Activated B cell treated with CpG ODN at 0.5 μM for 24 hours (primary cell): ENCODE measurements at regions not wholly inside any gene's neighbourhood (a gene's known extent, or its start where the extent isn't known, plus 50 kb on each side); places are given as distances from the start of the nearest gene placed in this dataset.

Experiments
- ATAC-seq: fragments of 200-7000 bp; cut with Tn5 transposase; one replicate; pipeline ENCODE4 v1.10.0; 2021; ENCODE audit warnings: low read depth, mild to moderate bottlenecking, moderate library complexity
- CTCF ChIA-PET: fragments of 350-600 bp; sonication (Branson Sonifier 250); formaldehyde crosslinking; loops from one replicate; lab custom pipeline; 2021; ENCODE audit warnings: antibody characterized with exemption; lab: Charles Lee
- POLR2A ChIA-PET: fragments of 350-600 bp; sonication (Branson Sonifier 250); formaldehyde crosslinking; loops from one replicate; lab custom pipeline; 2021; ENCODE audit warnings: antibody characterized with exemption; lab: Charles Lee
- DNase-seq: peaks from one replicate; pipeline ENCODE4 v3.0.0; 2022
- H3K27ac Mint-ChIP-seq: one replicate; pipeline ENCODE4 v1.8.0; 2020; ENCODE audit warnings: mixed read lengths
- H3K27me3 Mint-ChIP-seq: one replicate; pipeline ENCODE4 v1.8.0; 2021; ENCODE audit warnings: mixed read lengths
- H3K36me3 Mint-ChIP-seq: one replicate; pipeline ENCODE4 v1.8.0; 2021; ENCODE audit warnings: low read depth, mixed read lengths
- H3K4me1 Mint-ChIP-seq: one replicate; pipeline ENCODE4 v1.8.0; 2021; ENCODE audit warnings: mixed read lengths
- H3K4me3 Mint-ChIP-seq: one replicate; pipeline ENCODE4 v1.8.0; 2020; ENCODE audit warnings: mild to moderate bottlenecking, mixed read lengths
- H3K9me3 Mint-ChIP-seq: one replicate; pipeline ENCODE4 v1.8.0; 2020; ENCODE audit warnings: mixed read lengths
- intact Hi-C: fragments of 100-400 bp; cut with micrococcal nuclease; formaldehyde crosslinking; loops from one replicate; pipeline ENCODE4 v1.15.1; 2024
- TF ChIP-seq, protein P1 (sequence below): fragments of 200-600 bp; IDR thresholded peaks from one replicate; pipeline ENCODE4 v1.8.0; 2022; ENCODE audit warnings: antibody characterized with exemption, mild to moderate bottlenecking

DNA sequence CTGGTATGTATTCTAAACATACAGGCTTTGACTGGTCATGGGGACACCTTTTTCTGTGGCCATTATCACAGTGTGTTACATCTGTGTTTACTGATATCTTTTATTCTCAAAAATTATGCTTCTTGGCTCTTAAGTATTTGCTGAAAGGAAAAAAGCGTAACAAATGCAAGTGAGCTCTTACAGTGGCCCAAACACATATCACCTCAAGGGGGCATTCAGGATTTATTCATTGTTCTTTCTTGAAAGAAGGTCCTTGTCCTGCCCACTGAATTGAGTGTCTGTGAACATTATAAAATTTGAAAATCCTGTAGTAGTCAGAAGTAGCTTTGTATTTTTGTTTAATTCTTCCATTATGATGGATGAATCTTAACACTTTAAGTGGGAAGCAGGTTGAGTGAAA is 454.5 kb downstream of the XIRP2 start:
- Mint-ChIP-seq H3K36me3 (no peaks in the 10 kb centered on the region), H3K4me1 (no peaks in the 10 kb centered on the region), H3K9me3 (no peaks in the 10 kb centered on the region), H3K27me3 (no peaks in the 10 kb centered on the region), H3K4me3 (no peak overlapping the region), H3K27ac (no peak overlapping the region)
- TF ChIP-seq, protein P1, sequence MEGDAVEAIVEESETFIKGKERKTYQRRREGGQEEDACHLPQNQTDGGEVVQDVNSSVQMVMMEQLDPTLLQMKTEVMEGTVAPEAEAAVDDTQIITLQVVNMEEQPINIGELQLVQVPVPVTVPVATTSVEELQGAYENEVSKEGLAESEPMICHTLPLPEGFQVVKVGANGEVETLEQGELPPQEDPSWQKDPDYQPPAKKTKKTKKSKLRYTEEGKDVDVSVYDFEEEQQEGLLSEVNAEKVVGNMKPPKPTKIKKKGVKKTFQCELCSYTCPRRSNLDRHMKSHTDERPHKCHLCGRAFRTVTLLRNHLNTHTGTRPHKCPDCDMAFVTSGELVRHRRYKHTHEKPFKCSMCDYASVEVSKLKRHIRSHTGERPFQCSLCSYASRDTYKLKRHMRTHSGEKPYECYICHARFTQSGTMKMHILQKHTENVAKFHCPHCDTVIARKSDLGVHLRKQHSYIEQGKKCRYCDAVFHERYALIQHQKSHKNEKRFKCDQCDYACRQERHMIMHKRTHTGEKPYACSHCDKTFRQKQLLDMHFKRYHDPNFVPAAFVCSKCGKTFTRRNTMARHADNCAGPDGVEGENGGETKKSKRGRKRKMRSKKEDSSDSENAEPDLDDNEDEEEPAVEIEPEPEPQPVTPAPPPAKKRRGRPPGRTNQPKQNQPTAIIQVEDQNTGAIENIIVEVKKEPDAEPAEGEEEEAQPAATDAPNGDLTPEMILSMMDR, result no peak
- DNase-seq (no peak), ATAC-seq (no peak)
- ChIA-PET CTCF (no interaction called here), POLR2A (no interaction called here)
- intact Hi-C loops, result no loop called here

DNA sequence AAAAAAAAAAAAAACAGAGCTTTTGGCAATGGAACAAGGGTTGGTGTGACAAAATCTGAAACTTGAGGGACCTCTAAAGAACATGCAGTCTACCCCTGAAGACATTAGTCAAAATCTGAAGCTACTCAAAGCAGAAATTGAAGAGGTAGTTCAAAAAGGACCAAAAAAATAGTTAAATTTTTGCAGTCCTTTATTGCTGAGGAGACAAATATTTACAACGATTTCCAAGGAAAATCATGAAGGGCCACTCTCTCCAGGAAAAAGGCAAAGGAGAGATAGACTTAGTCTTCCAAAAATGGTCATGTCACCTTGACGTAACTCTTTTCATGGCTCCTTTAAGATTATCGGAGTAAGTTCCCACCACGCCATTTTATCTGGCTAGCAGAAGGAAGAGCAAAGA is 452.0 kb downstream of the XIRP2 start:
- no peak for ATAC-seq
- CTCF ChIA-PET, result no interaction called here

DNA sequence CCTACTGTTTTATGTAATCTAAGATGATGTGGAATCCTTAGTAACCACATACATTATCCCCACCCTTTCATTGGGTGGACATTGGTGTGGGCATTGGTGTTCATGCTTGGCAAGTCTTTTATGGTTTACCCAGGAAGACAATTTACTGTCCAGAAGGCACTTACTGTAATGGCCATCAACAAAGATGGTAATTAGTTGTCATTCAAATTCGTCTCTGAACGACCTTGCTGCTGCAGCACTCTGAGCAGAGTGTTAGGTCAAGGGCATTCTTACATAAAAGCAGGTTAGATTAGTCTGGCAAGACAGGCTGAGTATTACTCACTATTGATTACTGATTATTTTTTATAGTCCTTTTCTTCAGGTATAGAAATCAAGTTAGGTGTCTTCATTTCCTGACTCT is 447.9 kb downstream of the XIRP2 start:
- Mint-ChIP-seq H3K4me3 (no peak overlapping the region), H3K36me3 (no peaks in the 10 kb centered on the region), H3K4me1 (no peaks in the 10 kb centered on the region), H3K27ac (no peak overlapping the region), H3K9me3 (no peaks in the 10 kb centered on the region), H3K27me3 (no peaks in the 10 kb centered on the region)
- ChIA-PET POLR2A (no interaction called here), CTCF (no interaction called here)
- TF ChIP-seq, protein P1, result no peak
- DNase-seq, result no peak
- intact Hi-C loops, result no loop called here
- no peak for ATAC-seq

More for the DNA sequence above, 452.0 kb downstream of the XIRP2 start:
- Mint-ChIP-seq H3K4me1 (no peaks in the 10 kb centered on the region), H3K36me3 (no peaks in the 10 kb centered on the region), H3K27ac (no peak overlapping the region), H3K27me3 (no peaks in the 10 kb centered on the region), H3K9me3 (no peaks in the 10 kb centered on the region), H3K4me3 (no peak overlapping the region)
- TF ChIP-seq, protein P1, result no peak
- intact Hi-C loops, result no loop called here
- no peak for DNase-seq
- POLR2A ChIA-PET, result no interaction called here

- TF ChIP-seq, protein P1, result no peak
- no peak overlapping the region for H3K27ac Mint-ChIP-seq
- no peaks in the 10 kb centered on the region for H3K36me3 Mint-ChIP-seq
- ChIA-PET POLR2A (no interaction called here), CTCF (no interaction called here)
- no peaks in the 10 kb centered on the region for H3K4me1 Mint-ChIP-seq
- intact Hi-C loops, result no loop called here
- H3K9me3 Mint-ChIP-seq, result peaks cover 2% of the 10 kb centered on the region
- no peak for ATAC-seq
- H3K27me3 Mint-ChIP-seq, result peaks cover 3% of the 10 kb centered on the region
- DNase-seq, result no peak
- no peak overlapping the region for H3K4me3 Mint-ChIP-seq
These were observed 447.3 kb downstream of the XIRP2 start for GRCh38 chr2:167335541-167335992.

- no peaks in the 10 kb centered on the region for H3K36me3 Mint-ChIP-seq
- intact Hi-C loops, result no loop called here
- H3K4me1 Mint-ChIP-seq, result no peaks in the 10 kb centered on the region
- H3K27ac Mint-ChIP-seq, result no peak overlapping the region
- H3K4me3 Mint-ChIP-seq, result no peak overlapping the region
- peaks cover 2% of the 10 kb centered on the region for H3K9me3 Mint-ChIP-seq
- TF ChIP-seq, protein P1, result no peak
- peaks cover 3% of the 10 kb centered on the region for H3K27me3 Mint-ChIP-seq
- ATAC-seq (no peak), DNase-seq (no peak)
- CTCF ChIA-PET, result no interaction called here
- POLR2A ChIA-PET, result no interaction called here
These were observed 446.0 kb downstream of the XIRP2 start for GRCh38 chr2:167334146-167334742.
